ENCODE measurements at regions not wholly inside any gene's neighbourhood (a gene's known extent, or its start where the extent isn't known, plus 50 kb on each side); places are given as distances from the start of the nearest gene placed in this dataset.

DNA sequence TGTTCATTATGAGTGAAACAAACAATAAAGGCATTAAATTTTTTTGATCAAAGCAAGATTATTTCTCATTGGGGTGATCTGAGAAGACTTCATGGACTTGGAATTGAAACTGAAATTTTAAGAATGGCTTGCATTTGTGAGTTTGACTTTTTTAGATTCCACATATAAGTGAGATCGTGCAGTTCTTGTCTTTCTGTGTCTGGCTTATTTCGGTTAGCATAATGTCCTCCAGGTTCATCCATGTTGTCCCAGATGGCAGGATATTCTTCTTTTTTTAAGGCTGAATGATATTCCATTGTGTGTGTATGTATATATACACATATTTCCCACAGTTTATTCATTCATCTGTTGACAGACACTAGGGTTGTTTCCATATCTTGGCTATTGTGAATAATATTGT lies 716.5 kb downstream of the PRELID2 start:
- ChIA-PET CTCF (no interaction called here), POLR2A (ENCODE audit: low non-redundant PET) (no interaction called here)
- Histone ChIP-seq H3K27ac (ENCODE audit: low read depth, low read length, poor library complexity, severe bottlenecking) (no peak overlapping the region), H3K4me3 (ENCODE audit: low read depth, low read length, poor library complexity, severe bottlenecking) (no peak overlapping the region), H3K9me3 (ENCODE audit: low read depth, low read length, poor library complexity, severe bottlenecking) (no peaks in the 10 kb centered on the region), H3K4me1 (ENCODE audit: insufficient read depth, low read length, poor library complexity, severe bottlenecking) (no peaks in the 10 kb centered on the region), H3K36me3 (ENCODE audit: insufficient read depth, low read length, poor library complexity, severe bottlenecking) (no peaks in the 10 kb centered on the region), H3K27me3 (replicated peaks; ENCODE audit: insufficient read depth, low read depth, low read length, poor library complexity) (no peaks in the 10 kb centered on the region)
- no peak for TF ChIP-seq EZH2 (IDR thresholded peaks at IDR 0.05; ENCODE audit: borderline replicate concordance, low read depth, low read length, poor library complexity, severe bottlenecking)
- TF ChIP-seq, protein P1, sequence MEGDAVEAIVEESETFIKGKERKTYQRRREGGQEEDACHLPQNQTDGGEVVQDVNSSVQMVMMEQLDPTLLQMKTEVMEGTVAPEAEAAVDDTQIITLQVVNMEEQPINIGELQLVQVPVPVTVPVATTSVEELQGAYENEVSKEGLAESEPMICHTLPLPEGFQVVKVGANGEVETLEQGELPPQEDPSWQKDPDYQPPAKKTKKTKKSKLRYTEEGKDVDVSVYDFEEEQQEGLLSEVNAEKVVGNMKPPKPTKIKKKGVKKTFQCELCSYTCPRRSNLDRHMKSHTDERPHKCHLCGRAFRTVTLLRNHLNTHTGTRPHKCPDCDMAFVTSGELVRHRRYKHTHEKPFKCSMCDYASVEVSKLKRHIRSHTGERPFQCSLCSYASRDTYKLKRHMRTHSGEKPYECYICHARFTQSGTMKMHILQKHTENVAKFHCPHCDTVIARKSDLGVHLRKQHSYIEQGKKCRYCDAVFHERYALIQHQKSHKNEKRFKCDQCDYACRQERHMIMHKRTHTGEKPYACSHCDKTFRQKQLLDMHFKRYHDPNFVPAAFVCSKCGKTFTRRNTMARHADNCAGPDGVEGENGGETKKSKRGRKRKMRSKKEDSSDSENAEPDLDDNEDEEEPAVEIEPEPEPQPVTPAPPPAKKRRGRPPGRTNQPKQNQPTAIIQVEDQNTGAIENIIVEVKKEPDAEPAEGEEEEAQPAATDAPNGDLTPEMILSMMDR (conservative IDR thresholded peaks at IDR 0.05; ENCODE audit: low read depth, low read length): no peak
- no TSS peak for BruUV-seq (replicated peaks)
- no peak for DNase-seq (ENCODE audit: low spot score)
- intact Hi-C loops (cut with micrococcal nuclease; ENCODE audit: unreplicated experiment): no loop called here

DNA sequence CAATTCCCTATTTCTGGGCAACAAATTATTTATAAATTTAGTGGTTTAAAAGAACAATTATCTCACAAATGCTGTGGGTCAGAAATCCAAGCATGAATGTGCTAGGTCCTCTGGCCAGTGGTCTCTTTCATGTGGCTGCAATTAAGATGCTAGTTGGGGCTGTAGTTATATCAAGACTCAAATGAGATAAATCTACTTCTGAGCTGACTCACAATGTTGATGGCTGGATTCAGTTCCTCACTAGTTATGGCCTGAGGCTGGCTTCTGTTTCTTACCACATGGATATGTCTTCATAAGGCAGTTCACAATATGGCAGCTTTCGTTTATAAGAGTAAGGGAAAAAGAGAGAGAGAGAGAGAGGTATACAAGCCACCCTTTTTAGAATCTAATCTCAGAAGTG lies 717.0 kb downstream of the PRELID2 start:
- POLR2A ChIA-PET (ENCODE audit: low non-redundant PET): no interaction called here
- BruUV-seq (replicated peaks): no TSS peak

DNA sequence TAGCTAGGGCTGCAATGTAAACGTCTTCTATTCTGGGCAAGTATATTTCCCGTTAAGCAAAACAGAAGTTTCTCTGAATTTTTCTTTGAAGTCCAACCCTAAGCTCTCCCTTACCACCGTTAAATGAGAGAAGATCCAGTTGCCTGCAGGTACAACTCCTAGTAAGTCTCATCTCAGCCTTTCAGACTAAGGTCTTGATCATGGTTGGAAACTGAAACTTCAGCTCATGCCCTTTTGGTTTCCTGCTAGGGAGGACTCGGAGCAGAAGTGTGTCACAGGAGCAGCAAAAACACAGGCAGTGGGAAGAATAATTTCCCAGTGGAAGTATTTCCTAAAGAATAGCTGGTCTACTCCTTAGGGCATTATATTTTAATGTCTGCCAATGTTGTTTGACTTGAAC lies 717.9 kb downstream of the PRELID2 start:
- no peaks in the 10 kb centered on the region for H3K36me3 ChIP-seq (ENCODE audit: insufficient read depth, low read length, poor library complexity, severe bottlenecking)
- no peak for DNase-seq (ENCODE audit: low spot score)
- no peaks in the 10 kb centered on the region for H3K27me3 ChIP-seq (replicated peaks; ENCODE audit: insufficient read depth, low read depth, low read length, poor library complexity)
- no TSS peak for BruUV-seq (replicated peaks)
- no peak overlapping the region for H3K4me3 ChIP-seq (ENCODE audit: low read depth, low read length, poor library complexity, severe bottlenecking)
- no peak for TF ChIP-seq EZH2 (IDR thresholded peaks at IDR 0.05; ENCODE audit: borderline replicate concordance, low read depth, low read length, poor library complexity, severe bottlenecking)
- TF ChIP-seq, protein P1 (conservative IDR thresholded peaks at IDR 0.05; ENCODE audit: low read depth, low read length): no peak
- no peaks in the 10 kb centered on the region for H3K4me1 ChIP-seq (ENCODE audit: insufficient read depth, low read length, poor library complexity, severe bottlenecking)
- ChIA-PET CTCF (no interaction called here), POLR2A (ENCODE audit: low non-redundant PET) (no interaction called here)
- H3K9me3 ChIP-seq (ENCODE audit: low read depth, low read length, poor library complexity, severe bottlenecking): no peaks in the 10 kb centered on the region
- no peak overlapping the region for H3K27ac ChIP-seq (ENCODE audit: low read depth, low read length, poor library complexity, severe bottlenecking)
- intact Hi-C loops (cut with micrococcal nuclease; ENCODE audit: unreplicated experiment): no loop called here

More for the DNA sequence above, 717.0 kb downstream of the PRELID2 start:
- Histone ChIP-seq H3K4me1 (ENCODE audit: insufficient read depth, low read length, poor library complexity, severe bottlenecking) (no peaks in the 10 kb centered on the region), H3K27ac (ENCODE audit: low read depth, low read length, poor library complexity, severe bottlenecking) (no peak overlapping the region), H3K36me3 (ENCODE audit: insufficient read depth, low read length, poor library complexity, severe bottlenecking) (no peaks in the 10 kb centered on the region), H3K4me3 (ENCODE audit: low read depth, low read length, poor library complexity, severe bottlenecking) (no peak overlapping the region), H3K27me3 (replicated peaks; ENCODE audit: insufficient read depth, low read depth, low read length, poor library complexity) (no peaks in the 10 kb centered on the region), H3K9me3 (ENCODE audit: low read depth, low read length, poor library complexity, severe bottlenecking) (no peaks in the 10 kb centered on the region)
- no peak for DNase-seq (ENCODE audit: low spot score)
- CTCF ChIA-PET: no interaction called here
- no peak for TF ChIP-seq EZH2 (IDR thresholded peaks at IDR 0.05; ENCODE audit: borderline replicate concordance, low read depth, low read length, poor library complexity, severe bottlenecking)
- TF ChIP-seq, protein P1 (conservative IDR thresholded peaks at IDR 0.05; ENCODE audit: low read depth, low read length): no peak
- intact Hi-C loops (cut with micrococcal nuclease; ENCODE audit: unreplicated experiment): no loop called here

Measured in A673 (cell line).